ENCODE measurements at regions not wholly inside any gene's neighbourhood (a gene's known extent, or its start where the extent isn't known, plus 50 kb on each side); places are given as distances from the start of the nearest gene placed in this dataset.

GRCh38 chr3:106957029-106957428, 420.2 kb upstream of the CCDC54 start:
- no peak for ATAC-seq
- no peaks in the 10 kb centered on the region for H3K4me1 ChIP-seq
- H3K27me3 ChIP-seq = no peaks in the 10 kb centered on the region
- 68 to 69% methylated on average over 3 of the region's 3 CpGs for WGBS, 2 donors
- DNase-seq = no peak
- intact Hi-C loops (cut with DNase I) = no loop called here
- no peaks in the 10 kb centered on the region for H3K9me3 ChIP-seq
- H3K4me3 ChIP-seq = no peak overlapping the region
- no peak overlapping the region for H3K27ac ChIP-seq
- TF ChIP-seq, protein P1, sequence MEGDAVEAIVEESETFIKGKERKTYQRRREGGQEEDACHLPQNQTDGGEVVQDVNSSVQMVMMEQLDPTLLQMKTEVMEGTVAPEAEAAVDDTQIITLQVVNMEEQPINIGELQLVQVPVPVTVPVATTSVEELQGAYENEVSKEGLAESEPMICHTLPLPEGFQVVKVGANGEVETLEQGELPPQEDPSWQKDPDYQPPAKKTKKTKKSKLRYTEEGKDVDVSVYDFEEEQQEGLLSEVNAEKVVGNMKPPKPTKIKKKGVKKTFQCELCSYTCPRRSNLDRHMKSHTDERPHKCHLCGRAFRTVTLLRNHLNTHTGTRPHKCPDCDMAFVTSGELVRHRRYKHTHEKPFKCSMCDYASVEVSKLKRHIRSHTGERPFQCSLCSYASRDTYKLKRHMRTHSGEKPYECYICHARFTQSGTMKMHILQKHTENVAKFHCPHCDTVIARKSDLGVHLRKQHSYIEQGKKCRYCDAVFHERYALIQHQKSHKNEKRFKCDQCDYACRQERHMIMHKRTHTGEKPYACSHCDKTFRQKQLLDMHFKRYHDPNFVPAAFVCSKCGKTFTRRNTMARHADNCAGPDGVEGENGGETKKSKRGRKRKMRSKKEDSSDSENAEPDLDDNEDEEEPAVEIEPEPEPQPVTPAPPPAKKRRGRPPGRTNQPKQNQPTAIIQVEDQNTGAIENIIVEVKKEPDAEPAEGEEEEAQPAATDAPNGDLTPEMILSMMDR (IDR thresholded peaks at IDR 0.05) = no peak
- TF ChIP-seq POLR2A (IDR thresholded peaks at IDR 0.05) = no peak
- H3K36me3 ChIP-seq (replicated peaks in 1 of 2; ENCODE audit: insufficient read depth in 1 of 2, low read depth in 2 of 2) = no peaks in the 10 kb centered on the region

GRCh38 chr3:106962993-106963392, 414.2 kb upstream of the CCDC54 start:
- Histone ChIP-seq H3K27ac (no peak overlapping the region), H3K36me3 (replicated peaks in 1 of 2; ENCODE audit: insufficient read depth in 1 of 2, low read depth in 2 of 2) (no peaks in the 10 kb centered on the region), H3K9me3 (no peaks in the 10 kb centered on the region), H3K27me3 (no peaks in the 10 kb centered on the region), H3K4me1 (peaks cover 15% of the 10 kb centered on the region), H3K4me3 (no peak overlapping the region)
- intact Hi-C loops (cut with DNase I) = no loop called here
- ATAC-seq (no peak), DNase-seq (no peak)
- 23 to 35% methylated on average over 1 of the region's 1 CpG for WGBS, 2 donors
- TF ChIP-seq, protein P1 (IDR thresholded peaks at IDR 0.05) = no peak
- TF ChIP-seq POLR2A (IDR thresholded peaks at IDR 0.05) = no peak

- WGBS, 2 donors = 0% methylated on average over 1 of the region's 1 CpG
- ATAC-seq (peak; percentile 40), DNase-seq (no peak)
- Histone ChIP-seq H3K9me3 (no peaks in the 10 kb centered on the region), H3K27ac (no peak overlapping the region), H3K4me1 (peaks cover 15% of the 10 kb centered on the region), H3K36me3 (replicated peaks in 1 of 2; ENCODE audit: insufficient read depth in 1 of 2, low read depth in 2 of 2) (no peaks in the 10 kb centered on the region), H3K4me3 (no peak overlapping the region), H3K27me3 (no peaks in the 10 kb centered on the region)
- no peak for TF ChIP-seq POLR2A (IDR thresholded peaks at IDR 0.05)
- TF ChIP-seq, protein P1 (IDR thresholded peaks at IDR 0.05) = no peak
- intact Hi-C loops (cut with DNase I) = no loop called here
Observed at GRCh38 chr3:106963442-106963841, 413.8 kb upstream of the CCDC54 start.

DNA sequence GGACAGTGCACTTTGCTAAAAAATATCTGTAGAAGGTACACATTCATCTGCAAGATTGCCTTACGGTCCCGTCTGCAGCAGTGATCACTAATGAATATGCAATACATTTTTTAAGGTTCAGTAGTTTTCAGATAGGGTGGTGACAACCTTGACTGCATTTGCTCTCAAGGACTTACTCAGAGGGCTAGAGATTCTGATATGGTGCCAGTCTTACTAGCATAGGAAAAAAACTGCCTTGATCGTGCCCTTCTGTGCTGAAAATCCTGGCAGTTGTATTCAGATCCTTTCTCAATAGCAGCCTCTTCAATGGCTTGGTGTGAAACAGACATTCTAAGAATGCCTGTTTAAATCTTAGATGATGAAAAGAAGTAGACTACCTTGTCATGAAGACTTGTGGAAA, 411.9 kb upstream of the CCDC54 start:
- H3K36me3 ChIP-seq (replicated peaks in 1 of 2; ENCODE audit: insufficient read depth in 1 of 2, low read depth in 2 of 2) = no peaks in the 10 kb centered on the region
- no peak overlapping the region for H3K27ac ChIP-seq
- intact Hi-C loops (cut with DNase I) = no loop called here
- WGBS, 2 donors = 23 to 40% methylated on average over 3 of the region's 3 CpGs
- H3K4me1 ChIP-seq = peaks cover 15% of the 10 kb centered on the region
- TF ChIP-seq, protein P1 (IDR thresholded peaks at IDR 0.05) = no peak
- no peak for TF ChIP-seq POLR2A (IDR thresholded peaks at IDR 0.05)
- H3K27me3 ChIP-seq = no peaks in the 10 kb centered on the region
- H3K9me3 ChIP-seq = no peaks in the 10 kb centered on the region
- ATAC-seq = no peak
- no peak overlapping the region for H3K4me3 ChIP-seq
- no peak for DNase-seq

- ATAC-seq (no peak), DNase-seq (no peak)
- no peaks in the 10 kb centered on the region for H3K4me1 ChIP-seq
- no peaks in the 10 kb centered on the region for H3K9me3 ChIP-seq
- intact Hi-C loops (cut with DNase I) = no loop called here
- 57 to 61% methylated on average over 4 of the region's 4 CpGs for WGBS, 2 donors
- H3K4me3 ChIP-seq = no peak overlapping the region
- no peak overlapping the region for H3K27ac ChIP-seq
- no peak for TF ChIP-seq POLR2A (IDR thresholded peaks at IDR 0.05)
- TF ChIP-seq, protein P1 (IDR thresholded peaks at IDR 0.05) = no peak
- no peaks in the 10 kb centered on the region for H3K36me3 ChIP-seq (replicated peaks in 1 of 2; ENCODE audit: insufficient read depth in 1 of 2, low read depth in 2 of 2)
- H3K27me3 ChIP-seq = no peaks in the 10 kb centered on the region
Observed at GRCh38 chr3:106969596-106969995, 407.6 kb upstream of the CCDC54 start.

All from body of pancreas (tissue), 4 donors.